GM23338 (cell line): ENCODE measurements at regions not wholly inside any gene's neighbourhood (a gene's known extent, or its start where the extent isn't known, plus 50 kb on each side); places are given as distances from the start of the nearest gene placed in this dataset.

ENCODE experiments used
- ATAC-seq: fragments of 200-7000 bp; cut with Tn5 transposase; 3 replicates; pipeline ENCODE4 v1.9.1; 2020
- DNase-seq: peaks from one replicate; pipeline ENCODE4 v3.0.0-alpha.2; 2015; ENCODE audit warnings: low spot score
- H2AFZ ChIP-seq: fragments of 200-600 bp; sonication (generic); 2 replicates; pipeline ENCODE4 v1.8.0; 2016; ENCODE audit warnings: antibody characterized with exemption, mild to moderate bottlenecking, moderate library complexity
- H3F3A ChIP-seq: fragments of 200-600 bp; sonication (generic); replicated peaks from 2 replicates; pipeline ENCODE4 v1.8.0; 2017; ENCODE audit warnings: antibody characterized with exemption, mixed run types, low read depth
- H3K27ac ChIP-seq: fragments of 200-600 bp; sonication (generic); 2 replicates; pipeline ENCODE4 v1.6.1; 2016; ENCODE audit warnings: low read depth
- H3K27me3 ChIP-seq: fragments of 200-600 bp; sonication (generic); 2 replicates; pipeline ENCODE4 v1.8.0; 2016; ENCODE audit warnings: mild to moderate bottlenecking, mixed run types, moderate library complexity; ENCODE audit not compliant: insufficient read depth
- H3K36me3 ChIP-seq: fragments of 200-600 bp; sonication (generic); 2 replicates; pipeline ENCODE4 v1.8.0; 2016; ENCODE audit warnings: mild to moderate bottlenecking; ENCODE audit not compliant: insufficient read depth
- H3K4me1 ChIP-seq: fragments of 200-600 bp; sonication (generic); 2 replicates; pipeline ENCODE4 v1.8.0; 2016; ENCODE audit warnings: mild to moderate bottlenecking, moderate library complexity; ENCODE audit not compliant: insufficient read depth
- H3K4me2 ChIP-seq: fragments of 200-600 bp; sonication (generic); 2 replicates; pipeline ENCODE4 v1.7.1; 2017; ENCODE audit warnings: mixed run types
- H3K4me3 ChIP-seq: fragments of 200-600 bp; sonication (generic); 2 replicates; pipeline ENCODE4 v1.6.1; 2016; ENCODE audit warnings: mixed run types
- H3K79me2 ChIP-seq: fragments of 200-600 bp; sonication (generic); replicated peaks from 2 replicates; pipeline ENCODE4 v1.8.0; 2017; ENCODE audit warnings: mild to moderate bottlenecking; ENCODE audit not compliant: insufficient read depth
- H3K9me2 ChIP-seq: fragments of 200-600 bp; sonication (generic); 2 replicates; pipeline ENCODE4 v1.8.0; 2017; ENCODE audit not compliant: insufficient read depth
- H4K20me1 ChIP-seq: fragments of 200-600 bp; sonication (generic); replicated peaks from 2 replicates; pipeline ENCODE4 v1.8.0; 2017; ENCODE audit warnings: mild to moderate bottlenecking; ENCODE audit not compliant: insufficient read depth
- H3K27ac Mint-ChIP-seq: 2 replicates; pipeline ENCODE4 v1.8.0; 2020; ENCODE audit warnings: inconsistent platforms, mild to moderate bottlenecking, moderate library complexity, mixed read lengths
- H3K27me3 Mint-ChIP-seq: 3 replicates; pipeline ENCODE4 v1.8.0; 2022; ENCODE audit warnings: low read depth, mild to moderate bottlenecking, moderate library complexity, mixed read lengths, inconsistent platforms; ENCODE audit not compliant: insufficient read depth, poor library complexity
- H3K36me3 Mint-ChIP-seq: 3 replicates; pipeline ENCODE4 v1.8.0; 2021; ENCODE audit warnings: low read depth, mild to moderate bottlenecking, inconsistent platforms, moderate library complexity, mixed read lengths
- H3K4me1 Mint-ChIP-seq: 3 replicates; pipeline ENCODE4 v1.8.0; 2020; ENCODE audit warnings: mild to moderate bottlenecking, inconsistent platforms, mixed read lengths
- H3K4me3 Mint-ChIP-seq: 3 replicates; pipeline ENCODE4 v1.8.0; 2021; ENCODE audit warnings: moderate library complexity, mild to moderate bottlenecking, inconsistent platforms, mixed read lengths
- H3K9me3 Mint-ChIP-seq: 3 replicates; pipeline ENCODE4 v1.8.0; 2020; ENCODE audit warnings: moderate library complexity, mild to moderate bottlenecking, inconsistent platforms, mixed read lengths
- CREB1 ChIP-seq: fragments of 250-450 bp; sonication (Bioruptor Pico); IDR thresholded peaks from 2 replicates; pipeline ENCODE4 v1.5.0; 2020; ENCODE audit warnings: low read depth, mild to moderate bottlenecking, moderate library complexity
- POLR2AphosphoS5 ChIP-seq: IDR thresholded peaks from 2 replicates; pipeline ENCODE4 v1.6.1; 2016; ENCODE audit warnings: antibody characterized with exemption, low read depth
- TF ChIP-seq, protein P1 (sequence below): fragments of 250-450 bp; sonication (Bioruptor Pico); IDR thresholded peaks from 2 replicates; pipeline ENCODE4 v1.5.0; 2020; ENCODE audit warnings: mild to moderate bottlenecking, moderate library complexity
- TF ChIP-seq, protein P2 (sequence below): IDR thresholded peaks from 2 replicates; pipeline ENCODE4 v1.6.1; 2016; ENCODE audit warnings: antibody characterized with exemption
- TF ChIP-seq, protein P3 (sequence below), 2 experiments: fragments of 200-600 bp in 1 of 2; sonication (generic) in 1 of 2; conservative IDR thresholded peaks; 2 replicates each; pipeline versions ENCODE4 v1.5.1 to v1.6.1; 2016 to 2017; ENCODE audit warnings: antibody characterized with exemption in 2 of 2, low read depth in 2 of 2, mild to moderate bottlenecking in 2 of 2, moderate library complexity in 1 of 2

DNA sequence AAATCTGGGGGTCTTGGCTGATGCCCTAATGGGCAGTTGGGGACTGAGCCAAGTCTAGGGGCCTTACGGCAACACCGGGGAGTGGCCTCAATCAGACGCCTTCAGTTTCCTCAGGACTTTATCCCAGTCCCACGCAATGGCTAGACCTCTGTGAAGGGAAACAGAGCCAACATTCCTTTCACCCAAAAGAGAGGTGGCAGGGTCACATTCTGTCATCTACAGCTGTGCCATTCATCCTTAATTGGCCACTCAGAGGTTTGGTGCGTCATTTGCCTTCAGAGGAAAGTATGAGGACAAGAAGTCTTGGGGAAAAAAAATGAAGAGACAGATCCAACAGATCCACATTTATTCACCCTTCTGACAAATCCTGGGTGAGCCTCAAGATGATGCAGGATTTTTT lies 166.9 kb upstream of the AVPR1A start:
- no peaks in the 10 kb centered on the region for H3K27me3 ChIP-seq
- ATAC-seq (no peak), DNase-seq (no peak)
- Mint-ChIP-seq H3K27me3 (peaks cover 3% of the 10 kb centered on the region), H3K27ac (no peak overlapping the region; the same call in 1 of the 2 replicates), H3K9me3 (no peaks in the 10 kb centered on the region), H3K4me1 (peaks cover 3% of the 10 kb centered on the region; the same call in 1 of the 3 replicates), H3K36me3 (no peaks in the 10 kb centered on the region), H3K4me3 (no peak overlapping the region)
- H3K4me3 ChIP-seq = no peak overlapping the region
- no peak overlapping the region for H3K4me2 ChIP-seq
- 0 out of 2 replicates have a peak, but pooled peaks cover 3% of the 10 kb centered on the region for H3K9me2 ChIP-seq
- H2AFZ ChIP-seq = no peak overlapping the region
- H4K20me1 ChIP-seq = no peaks in the 10 kb centered on the region
- H3K27ac ChIP-seq = no peak overlapping the region
- TF ChIP-seq CREB1 (no peak), POLR2AphosphoS5 (no peak)
- TF ChIP-seq, protein P1, sequence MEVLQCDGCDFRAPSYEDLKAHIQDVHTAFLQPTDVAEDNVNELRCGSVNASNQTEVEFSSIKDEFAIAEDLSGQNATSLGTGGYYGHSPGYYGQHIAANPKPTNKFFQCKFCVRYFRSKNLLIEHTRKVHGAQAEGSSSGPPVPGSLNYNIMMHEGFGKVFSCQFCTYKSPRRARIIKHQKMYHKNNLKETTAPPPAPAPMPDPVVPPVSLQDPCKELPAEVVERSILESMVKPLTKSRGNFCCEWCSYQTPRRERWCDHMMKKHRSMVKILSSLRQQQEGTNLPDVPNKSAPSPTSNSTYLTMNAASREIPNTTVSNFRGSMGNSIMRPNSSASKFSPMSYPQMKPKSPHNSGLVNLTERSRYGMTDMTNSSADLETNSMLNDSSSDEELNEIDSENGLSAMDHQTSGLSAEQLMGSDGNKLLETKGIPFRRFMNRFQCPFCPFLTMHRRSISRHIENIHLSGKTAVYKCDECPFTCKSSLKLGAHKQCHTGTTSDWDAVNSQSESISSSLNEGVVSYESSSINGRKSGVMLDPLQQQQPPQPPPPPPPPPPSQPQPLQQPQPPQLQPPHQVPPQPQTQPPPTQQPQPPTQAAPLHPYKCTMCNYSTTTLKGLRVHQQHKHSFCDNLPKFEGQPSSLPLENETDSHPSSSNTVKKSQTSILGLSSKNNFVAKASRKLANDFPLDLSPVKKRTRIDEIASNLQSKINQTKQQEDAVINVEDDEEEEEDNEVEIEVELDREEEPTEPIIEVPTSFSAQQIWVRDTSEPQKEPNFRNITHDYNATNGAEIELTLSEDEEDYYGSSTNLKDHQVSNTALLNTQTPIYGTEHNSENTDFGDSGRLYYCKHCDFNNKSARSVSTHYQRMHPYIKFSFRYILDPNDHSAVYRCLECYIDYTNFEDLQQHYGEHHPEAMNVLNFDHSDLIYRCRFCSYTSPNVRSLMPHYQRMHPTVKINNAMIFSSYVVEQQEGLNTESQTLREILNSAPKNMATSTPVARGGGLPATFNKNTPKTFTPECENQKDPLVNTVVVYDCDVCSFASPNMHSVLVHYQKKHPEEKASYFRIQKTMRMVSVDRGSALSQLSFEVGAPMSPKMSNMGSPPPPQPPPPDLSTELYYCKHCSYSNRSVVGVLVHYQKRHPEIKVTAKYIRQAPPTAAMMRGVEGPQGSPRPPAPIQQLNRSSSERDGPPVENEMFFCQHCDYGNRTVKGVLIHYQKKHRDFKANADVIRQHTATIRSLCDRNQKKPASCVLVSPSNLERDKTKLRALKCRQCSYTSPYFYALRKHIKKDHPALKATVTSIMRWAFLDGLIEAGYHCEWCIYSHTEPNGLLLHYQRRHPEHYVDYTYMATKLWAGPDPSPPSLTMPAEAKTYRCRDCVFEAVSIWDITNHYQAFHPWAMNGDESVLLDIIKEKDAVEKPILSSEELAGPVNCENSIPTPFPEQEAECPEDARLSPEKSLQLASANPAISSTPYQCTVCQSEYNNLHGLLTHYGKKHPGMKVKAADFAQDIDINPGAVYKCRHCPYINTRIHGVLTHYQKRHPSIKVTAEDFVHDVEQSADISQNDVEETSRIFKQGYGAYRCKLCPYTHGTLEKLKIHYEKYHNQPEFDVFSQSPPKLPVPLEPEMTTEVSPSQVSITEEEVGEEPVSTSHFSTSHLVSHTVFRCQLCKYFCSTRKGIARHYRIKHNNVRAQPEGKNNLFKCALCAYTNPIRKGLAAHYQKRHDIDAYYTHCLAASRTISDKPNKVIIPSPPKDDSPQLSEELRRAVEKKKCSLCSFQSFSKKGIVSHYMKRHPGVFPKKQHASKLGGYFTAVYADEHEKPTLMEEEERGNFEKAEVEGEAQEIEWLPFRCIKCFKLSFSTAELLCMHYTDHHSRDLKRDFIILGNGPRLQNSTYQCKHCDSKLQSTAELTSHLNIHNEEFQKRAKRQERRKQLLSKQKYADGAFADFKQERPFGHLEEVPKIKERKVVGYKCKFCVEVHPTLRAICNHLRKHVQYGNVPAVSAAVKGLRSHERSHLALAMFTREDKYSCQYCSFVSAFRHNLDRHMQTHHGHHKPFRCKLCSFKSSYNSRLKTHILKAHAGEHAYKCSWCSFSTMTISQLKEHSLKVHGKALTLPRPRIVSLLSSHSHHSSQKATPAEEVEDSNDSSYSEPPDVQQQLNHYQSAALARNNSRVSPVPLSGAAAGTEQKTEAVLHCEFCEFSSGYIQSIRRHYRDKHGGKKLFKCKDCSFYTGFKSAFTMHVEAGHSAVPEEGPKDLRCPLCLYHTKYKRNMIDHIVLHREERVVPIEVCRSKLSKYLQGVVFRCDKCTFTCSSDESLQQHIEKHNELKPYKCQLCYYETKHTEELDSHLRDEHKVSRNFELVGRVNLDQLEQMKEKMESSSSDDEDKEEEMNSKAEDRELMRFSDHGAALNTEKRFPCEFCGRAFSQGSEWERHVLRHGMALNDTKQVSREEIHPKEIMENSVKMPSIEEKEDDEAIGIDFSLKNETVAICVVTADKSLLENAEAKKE = no peak
- TF ChIP-seq, protein P2, sequence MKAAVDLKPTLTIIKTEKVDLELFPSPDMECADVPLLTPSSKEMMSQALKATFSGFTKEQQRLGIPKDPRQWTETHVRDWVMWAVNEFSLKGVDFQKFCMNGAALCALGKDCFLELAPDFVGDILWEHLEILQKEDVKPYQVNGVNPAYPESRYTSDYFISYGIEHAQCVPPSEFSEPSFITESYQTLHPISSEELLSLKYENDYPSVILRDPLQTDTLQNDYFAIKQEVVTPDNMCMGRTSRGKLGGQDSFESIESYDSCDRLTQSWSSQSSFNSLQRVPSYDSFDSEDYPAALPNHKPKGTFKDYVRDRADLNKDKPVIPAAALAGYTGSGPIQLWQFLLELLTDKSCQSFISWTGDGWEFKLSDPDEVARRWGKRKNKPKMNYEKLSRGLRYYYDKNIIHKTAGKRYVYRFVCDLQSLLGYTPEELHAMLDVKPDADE = no peak
- TF ChIP-seq, protein P3, sequence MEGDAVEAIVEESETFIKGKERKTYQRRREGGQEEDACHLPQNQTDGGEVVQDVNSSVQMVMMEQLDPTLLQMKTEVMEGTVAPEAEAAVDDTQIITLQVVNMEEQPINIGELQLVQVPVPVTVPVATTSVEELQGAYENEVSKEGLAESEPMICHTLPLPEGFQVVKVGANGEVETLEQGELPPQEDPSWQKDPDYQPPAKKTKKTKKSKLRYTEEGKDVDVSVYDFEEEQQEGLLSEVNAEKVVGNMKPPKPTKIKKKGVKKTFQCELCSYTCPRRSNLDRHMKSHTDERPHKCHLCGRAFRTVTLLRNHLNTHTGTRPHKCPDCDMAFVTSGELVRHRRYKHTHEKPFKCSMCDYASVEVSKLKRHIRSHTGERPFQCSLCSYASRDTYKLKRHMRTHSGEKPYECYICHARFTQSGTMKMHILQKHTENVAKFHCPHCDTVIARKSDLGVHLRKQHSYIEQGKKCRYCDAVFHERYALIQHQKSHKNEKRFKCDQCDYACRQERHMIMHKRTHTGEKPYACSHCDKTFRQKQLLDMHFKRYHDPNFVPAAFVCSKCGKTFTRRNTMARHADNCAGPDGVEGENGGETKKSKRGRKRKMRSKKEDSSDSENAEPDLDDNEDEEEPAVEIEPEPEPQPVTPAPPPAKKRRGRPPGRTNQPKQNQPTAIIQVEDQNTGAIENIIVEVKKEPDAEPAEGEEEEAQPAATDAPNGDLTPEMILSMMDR (conservative IDR thresholded peaks at IDR 0.05; ENCODE audit: low read depth in 2 of 2) = no peak
- no peaks in the 10 kb centered on the region for H3K79me2 ChIP-seq
- no peaks in the 10 kb centered on the region for H3K36me3 ChIP-seq
- H3K4me1 ChIP-seq = no peaks in the 10 kb centered on the region
- H3F3A ChIP-seq = no peaks in the 10 kb centered on the region
